CD14-positive monocyte (primary cell): ENCODE measurements at regions not wholly inside any gene's neighbourhood (a gene's known extent, or its start where the extent isn't known, plus 50 kb on each side); places are given as distances from the start of the nearest gene placed in this dataset.

Experiments used
- DNase-seq, 3 donors: peaks; one replicate each; pipeline ENCODE4 v3.0.0-alpha.2; 2011 to 2022
- H2AFZ ChIP-seq: 2 replicates; pipeline ENCODE4 v1.6.0; 2012; ENCODE audit warnings: mild to moderate bottlenecking, low read depth, low read length, inconsistent platforms; ENCODE audit not compliant: insufficient read depth, poor library complexity, severe bottlenecking
- H3K27ac ChIP-seq, 2 donors: 1 replicate in 1 of 2; 2 replicates in 1 of 2; pipeline ENCODE4 v1.5.1; 2012 to 2013; ENCODE audit warnings: low read length in 2 of 2, control low read depth in 1 of 2, inconsistent platforms in 1 of 2, low read depth in 1 of 2, mild to moderate bottlenecking in 1 of 2
- H3K27me3 ChIP-seq, 2 donors: one replicate each; pipeline versions ENCODE4 v1.6.0 to v1.6.1; 2011 to 2013; ENCODE audit warnings: low read length in 2 of 2; ENCODE audit not compliant: control insufficient read depth in 2 of 2, insufficient read depth in 2 of 2
- H3K36me3 ChIP-seq, 2 donors: replicated peaks in 1 of 2; 1 replicate in 1 of 2; 2 replicates in 1 of 2; pipeline versions ENCODE4 v1.5.1 to v1.6.1; 2012 to 2013; ENCODE audit warnings: low read length in 2 of 2, control low read depth in 1 of 2, inconsistent platforms in 1 of 2, mild to moderate bottlenecking in 1 of 2; ENCODE audit not compliant: insufficient read depth in 2 of 2, control insufficient read depth in 1 of 2
- H3K4me1 ChIP-seq, 2 donors: 1 replicate in 1 of 2; 2 replicates in 1 of 2; pipeline versions ENCODE4 v1.5.1 to v1.6.1; 2012 to 2013; ENCODE audit warnings: low read length in 2 of 2, control low read depth in 1 of 2, inconsistent platforms in 1 of 2, mild to moderate bottlenecking in 1 of 2, moderate library complexity in 1 of 2; ENCODE audit not compliant: insufficient read depth in 2 of 2, control insufficient read depth in 1 of 2
- H3K4me2 ChIP-seq: replicated peaks from 2 replicates; pipeline ENCODE3; 2012; ENCODE audit warnings: low read length, moderate library complexity, mild to moderate bottlenecking; ENCODE audit not compliant: poor library complexity, severe bottlenecking; ENCODE audit errors: extremely low read depth
- H3K4me3 ChIP-seq, 3 experiments: fragments of 200-600 bp in 1 of 3; sonication (generic) in 1 of 3; replicated peaks in 1 of 3; 1 replicate in 2 of 3; 2 replicates in 1 of 3; pipeline ENCODE4 v1.5.1; 2011 to 2013; ENCODE audit warnings: low read length in 3 of 3, mild to moderate bottlenecking in 3 of 3, control low read depth in 2 of 3, low read depth in 2 of 3, inconsistent platforms in 1 of 3, moderate library complexity in 1 of 3
- H3K79me2 ChIP-seq: 2 replicates; pipeline ENCODE4 v1.6.0; 2012; ENCODE audit warnings: mild to moderate bottlenecking, control low read depth, inconsistent platforms, low read length, moderate library complexity; ENCODE audit not compliant: insufficient read depth
- H3K9ac ChIP-seq: 2 replicates; pipeline ENCODE4 v1.6.0; 2017; ENCODE audit warnings: low read length, mild to moderate bottlenecking; ENCODE audit not compliant: insufficient read depth, poor library complexity, severe bottlenecking
- H3K9me3 ChIP-seq, 2 donors: replicated peaks in 1 of 2; 1 replicate in 1 of 2; 2 replicates in 1 of 2; pipeline versions ENCODE4 v1.5.1 to v1.6.1; 2012 to 2013; ENCODE audit warnings: low read length in 2 of 2, control low read depth in 1 of 2; ENCODE audit not compliant: control insufficient read depth in 1 of 2, insufficient read depth in 1 of 2
- H4K20me1 ChIP-seq: 2 replicates; pipeline ENCODE4 v1.6.0; 2012; ENCODE audit warnings: mild to moderate bottlenecking, low read length, control low read depth, moderate library complexity; ENCODE audit not compliant: insufficient read depth
- H3K27ac Mint-ChIP-seq, 7 donors: one replicate each; pipeline ENCODE4 v1.8.0; 2020; ENCODE audit warnings: mild to moderate bottlenecking in 7 of 7, mixed read lengths in 7 of 7, moderate library complexity in 6 of 7, inconsistent platforms in 2 of 7
- H3K27me3 Mint-ChIP-seq, 3 donors: one replicate each; pipeline ENCODE4 v1.8.0; 2021 to 2022; ENCODE audit warnings: low read depth in 3 of 3, mild to moderate bottlenecking in 3 of 3, mixed read lengths in 3 of 3, moderate library complexity in 3 of 3, inconsistent platforms in 1 of 3
- H3K36me3 Mint-ChIP-seq, 2 donors: one replicate each; pipeline ENCODE4 v1.8.0; 2020; ENCODE audit warnings: mixed read lengths in 2 of 2, inconsistent platforms in 1 of 2, mild to moderate bottlenecking in 1 of 2
- H3K4me1 Mint-ChIP-seq: one replicate; pipeline ENCODE4 v1.8.0; 2020; ENCODE audit warnings: mild to moderate bottlenecking, mixed read lengths
- H3K4me3 Mint-ChIP-seq, 2 donors: one replicate each; pipeline ENCODE4 v1.8.0; 2020; ENCODE audit warnings: mild to moderate bottlenecking in 2 of 2, mixed read lengths in 2 of 2, moderate library complexity in 1 of 2
- H3K9me3 Mint-ChIP-seq, 7 donors: one replicate each; pipeline ENCODE4 v1.8.0; 2020 to 2022; ENCODE audit warnings: mixed read lengths in 7 of 7, mild to moderate bottlenecking in 6 of 7, moderate library complexity in 6 of 7, inconsistent platforms in 2 of 7
- WGBS: methylation state at CpG from one replicate; pipeline ENCODE4 v1.1.5; 2013; ENCODE audit warnings: missing lambda C conversion rate; ENCODE audit not compliant: insufficient coverage; 5-methylcytosine and 5-hydroxymethylcytosine counted together
- intact Hi-C, 2 donors: fragments of 100-400 bp; cut with micrococcal nuclease; formaldehyde crosslinking; loops; one replicate each; pipeline versions ENCODE4 v1.15.0 to v1.15.1; 2023
- TF ChIP-seq, protein P1 (sequence below): fragments of 200-600 bp; IDR thresholded peaks from one replicate; pipeline ENCODE4 v1.8.0; 2022; ENCODE audit warnings: antibody characterized with exemption, mild to moderate bottlenecking

DNA sequence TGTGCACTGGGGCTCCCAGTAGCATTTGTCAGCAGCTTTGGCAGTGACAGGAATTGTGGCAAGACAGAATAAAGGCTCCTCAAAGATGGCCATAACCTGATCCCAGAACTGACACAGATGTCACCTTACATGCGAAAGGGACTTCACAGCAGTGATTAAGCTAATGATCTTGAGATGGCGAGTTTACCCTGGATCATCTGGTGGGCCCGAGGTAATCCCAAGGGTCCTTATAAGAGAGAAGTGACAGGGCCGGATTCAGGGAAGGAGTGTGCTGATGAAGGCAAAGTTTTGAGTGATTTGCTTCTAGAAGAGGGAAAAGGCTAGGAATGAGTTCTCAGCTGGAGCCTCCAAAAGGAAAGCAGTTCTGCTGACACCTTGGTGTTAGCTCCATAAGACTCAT, 333.9 kb downstream of the LPIN1 start:
- Mint-ChIP-seq H3K27ac (no peak overlapping the region), H3K9me3 (no peaks in the 10 kb centered on the region), H3K27me3 (peaks cover 3 to 9% (median 3%) of the 10 kb centered on the region in 3 donors), H3K36me3 (no peaks in the 10 kb centered on the region), H3K4me3 (no peak overlapping the region), H3K4me1 (peaks cover 9% of the 10 kb centered on the region)
- Histone ChIP-seq H3K9ac (no peak overlapping the region), H3K4me2 (no peak overlapping the region), H3K79me2 (no peaks in the 10 kb centered on the region), H2AFZ (no peak overlapping the region), H3K27me3 (no peaks in the 10 kb centered on the region), H3K4me1 (peaks cover 0 to 4% of the 10 kb centered on the region in 2 donors), H3K36me3 (no peaks in the 10 kb centered on the region), H3K27ac (no peak overlapping the region), H3K9me3 (no peaks in the 10 kb centered on the region), H4K20me1 (no peaks in the 10 kb centered on the region), H3K4me3 (no peak overlapping the region)
- WGBS = 96% methylated on average over 4 of the region's 4 CpGs
- TF ChIP-seq, protein P1, sequence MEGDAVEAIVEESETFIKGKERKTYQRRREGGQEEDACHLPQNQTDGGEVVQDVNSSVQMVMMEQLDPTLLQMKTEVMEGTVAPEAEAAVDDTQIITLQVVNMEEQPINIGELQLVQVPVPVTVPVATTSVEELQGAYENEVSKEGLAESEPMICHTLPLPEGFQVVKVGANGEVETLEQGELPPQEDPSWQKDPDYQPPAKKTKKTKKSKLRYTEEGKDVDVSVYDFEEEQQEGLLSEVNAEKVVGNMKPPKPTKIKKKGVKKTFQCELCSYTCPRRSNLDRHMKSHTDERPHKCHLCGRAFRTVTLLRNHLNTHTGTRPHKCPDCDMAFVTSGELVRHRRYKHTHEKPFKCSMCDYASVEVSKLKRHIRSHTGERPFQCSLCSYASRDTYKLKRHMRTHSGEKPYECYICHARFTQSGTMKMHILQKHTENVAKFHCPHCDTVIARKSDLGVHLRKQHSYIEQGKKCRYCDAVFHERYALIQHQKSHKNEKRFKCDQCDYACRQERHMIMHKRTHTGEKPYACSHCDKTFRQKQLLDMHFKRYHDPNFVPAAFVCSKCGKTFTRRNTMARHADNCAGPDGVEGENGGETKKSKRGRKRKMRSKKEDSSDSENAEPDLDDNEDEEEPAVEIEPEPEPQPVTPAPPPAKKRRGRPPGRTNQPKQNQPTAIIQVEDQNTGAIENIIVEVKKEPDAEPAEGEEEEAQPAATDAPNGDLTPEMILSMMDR = no peak
- no peak for DNase-seq
- intact Hi-C loops = no loop called here

DNA sequence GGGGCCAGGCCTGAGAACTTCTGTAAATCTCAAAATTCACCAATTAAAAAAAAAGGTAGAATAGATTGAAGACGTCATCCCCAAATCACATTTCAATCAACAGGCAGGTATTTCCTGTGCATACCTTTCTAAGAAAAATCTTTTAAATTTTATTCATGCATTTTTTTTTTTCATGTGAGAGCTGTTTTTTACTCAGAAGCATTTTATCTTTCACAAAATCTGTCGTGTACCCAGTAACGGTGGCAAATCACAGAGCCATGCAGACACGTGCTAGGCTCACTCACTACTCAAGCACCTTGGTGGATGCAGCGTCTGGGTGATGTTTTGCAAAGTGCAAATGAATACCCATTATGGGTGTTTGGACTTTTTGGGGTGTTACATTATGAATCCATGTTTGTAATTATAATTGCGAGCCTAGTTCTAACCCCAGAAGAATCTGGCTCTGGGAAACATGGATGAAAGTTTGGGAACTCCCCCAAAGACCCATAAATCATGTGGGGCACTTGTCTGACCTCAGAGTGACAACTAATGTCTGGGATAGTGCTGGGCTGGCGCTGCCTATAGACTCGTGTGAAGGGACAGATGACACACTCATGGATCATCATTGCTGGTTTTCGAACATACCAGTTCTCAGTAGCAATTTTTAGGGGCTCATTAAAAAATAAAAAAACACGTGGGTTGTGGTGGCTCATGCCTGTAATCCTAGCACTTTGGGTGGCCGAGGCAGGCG, 335.2 kb downstream of the LPIN1 start:
- Histone ChIP-seq H2AFZ (no peak overlapping the region), H3K27me3 (no peaks in the 10 kb centered on the region), H3K9ac (no peak overlapping the region), H3K4me2 (no peak overlapping the region), H3K27ac (no peak overlapping the region), H3K4me1 (peaks cover 0 to 4% of the 10 kb centered on the region in 2 donors), H3K36me3 (no peaks in the 10 kb centered on the region), H3K4me3 (no peak overlapping the region), H4K20me1 (no peaks in the 10 kb centered on the region), H3K79me2 (no peaks in the 10 kb centered on the region), H3K9me3 (no peaks in the 10 kb centered on the region)
- no peak for DNase-seq
- Mint-ChIP-seq H3K9me3 (no peaks in the 10 kb centered on the region), H3K27me3 (peaks cover 0 to 7% (median 3%) of the 10 kb centered on the region in 3 donors), H3K36me3 (no peaks in the 10 kb centered on the region), H3K27ac (no peak overlapping the region), H3K4me1 (peaks cover 9% of the 10 kb centered on the region), H3K4me3 (no peak overlapping the region)
- WGBS = 100% methylated on average over 4 of the region's 12 CpGs
- intact Hi-C loops = no loop called here
- TF ChIP-seq, protein P1 = no peak
